ENCODE measurements at regions not wholly inside any gene's neighbourhood (a gene's known extent, or its start where the extent isn't known, plus 50 kb on each side); places are given as distances from the start of the nearest gene placed in this dataset.

DNA sequence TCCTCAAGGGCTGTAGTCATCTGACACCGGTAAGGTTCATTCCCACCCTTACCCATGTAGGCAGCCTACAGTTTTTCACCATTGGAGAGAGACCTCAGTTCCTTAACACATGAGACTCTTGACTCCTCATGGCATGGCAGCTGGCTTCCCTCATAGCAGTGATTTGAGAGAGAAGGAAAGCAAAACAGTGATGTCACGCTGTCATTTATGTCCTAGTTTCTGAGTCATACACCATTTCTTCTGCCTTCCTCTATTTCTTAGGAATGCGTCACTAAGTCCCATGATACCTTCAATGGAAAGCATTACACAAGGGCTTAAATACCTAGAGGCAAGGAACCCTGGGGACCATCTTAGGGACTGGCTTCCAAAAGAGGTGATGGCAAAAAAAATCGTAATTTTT is 226.1 kb downstream of the SPCS3 start:
- TF ChIP-seq EZH2 (IDR thresholded peaks at IDR 0.05; ENCODE audit: insufficient read depth, poor library complexity, severe bottlenecking), result no peak
- no peak for TF ChIP-seq EZH2phosphoT487 (IDR thresholded peaks at IDR 0.05; ENCODE audit: insufficient read depth, low read depth)
